H9 (cell line): ENCODE measurements at regions not wholly inside any gene's neighbourhood (a gene's known extent, or its start where the extent isn't known, plus 50 kb on each side); places are given as distances from the start of the nearest gene placed in this dataset.

Source experiments
- DNase-seq: peaks from one replicate; pipeline ENCODE4 v3.0.0-alpha.2; 2017
- H2AFZ ChIP-seq: one replicate; pipeline ENCODE4 v1.6.1; 2013; ENCODE audit warnings: mild to moderate bottlenecking, low read length, control low read depth, moderate library complexity
- H2AK5ac ChIP-seq: 2 replicates; pipeline ENCODE4 v1.6.1; 2013; ENCODE audit warnings: low read length, control low read depth, mixed read lengths; ENCODE audit not compliant: insufficient read length
- H2BK120ac ChIP-seq: one replicate; pipeline ENCODE4 v1.6.1; 2013; ENCODE audit warnings: low read depth, mild to moderate bottlenecking, low read length, control low read depth, inconsistent platforms; ENCODE audit not compliant: poor library complexity, severe bottlenecking
- H2BK12ac ChIP-seq: 2 replicates; pipeline ENCODE4 v1.6.1; 2013; ENCODE audit warnings: low read length, control low read depth, mixed read lengths, low read depth; ENCODE audit not compliant: insufficient read length
- H2BK15ac ChIP-seq: 2 replicates; pipeline ENCODE4 v1.6.1; 2013; ENCODE audit warnings: low read depth, low read length, control low read depth
- H2BK20ac ChIP-seq: one replicate; pipeline ENCODE4 v1.6.1; 2013; ENCODE audit warnings: low read depth, mild to moderate bottlenecking, low read length, control low read depth, inconsistent platforms; ENCODE audit not compliant: poor library complexity, severe bottlenecking
- H2BK5ac ChIP-seq: 2 replicates; pipeline ENCODE4 v1.6.1; 2013; ENCODE audit warnings: low read length, control low read depth, mixed read lengths; ENCODE audit not compliant: insufficient read length
- H3K14ac ChIP-seq: 2 replicates; pipeline ENCODE4 v1.6.1; 2013; ENCODE audit warnings: low read length, control low read depth; ENCODE audit not compliant: insufficient read depth
- H3K18ac ChIP-seq: 2 replicates; pipeline ENCODE4 v1.6.1; 2013; ENCODE audit warnings: low read depth, mild to moderate bottlenecking, mixed read lengths, low read length, control low read depth; ENCODE audit not compliant: insufficient read length
- H3K23ac ChIP-seq: 2 replicates; pipeline ENCODE4 v1.6.1; 2013; ENCODE audit warnings: low read length, control low read depth, mixed read lengths, low read depth; ENCODE audit not compliant: insufficient read length
- H3K23me2 ChIP-seq: 2 replicates; pipeline ENCODE4 v1.6.1; 2013; ENCODE audit warnings: low read depth, mild to moderate bottlenecking, mixed read lengths, low read length, control low read depth; ENCODE audit not compliant: insufficient read length, poor library complexity, severe bottlenecking
- H3K27ac ChIP-seq: 2 replicates; pipeline ENCODE4 v1.5.1; 2013; ENCODE audit warnings: low read length, control low read depth, mixed read lengths, low read depth; ENCODE audit not compliant: insufficient read length
- H3K27me3 ChIP-seq: 2 replicates; pipeline ENCODE4 v1.6.1; 2013; ENCODE audit warnings: low read length, control low read depth, inconsistent platforms; ENCODE audit not compliant: insufficient read depth
- H3K4ac ChIP-seq: 2 replicates; pipeline ENCODE4 v1.6.1; 2013; ENCODE audit warnings: low read depth, mild to moderate bottlenecking, control low read depth, inconsistent platforms, low read length, moderate library complexity
- H3K4me1 ChIP-seq: 2 replicates; pipeline ENCODE4 v1.6.1; 2013; ENCODE audit warnings: low read length, control low read depth, inconsistent platforms; ENCODE audit not compliant: insufficient read depth
- H3K4me2 ChIP-seq: 2 replicates; pipeline ENCODE4 v1.6.1; 2013; ENCODE audit warnings: low read length, control low read depth, mixed read lengths; ENCODE audit not compliant: insufficient read length, insufficient read depth
- H3K56ac ChIP-seq: 2 replicates; pipeline ENCODE4 v1.6.1; 2013; ENCODE audit warnings: low read depth, mild to moderate bottlenecking, mixed read lengths, low read length, control low read depth; ENCODE audit not compliant: insufficient read length
- H3K79me1 ChIP-seq: 2 replicates; pipeline ENCODE4 v1.6.1; 2013; ENCODE audit warnings: low read depth, mild to moderate bottlenecking, moderate library complexity, low read length, control low read depth, inconsistent platforms; ENCODE audit not compliant: insufficient read depth, poor library complexity, severe bottlenecking
- H3K79me2 ChIP-seq: 2 replicates; pipeline ENCODE4 v1.6.1; 2013; ENCODE audit warnings: low read length, control low read depth, inconsistent platforms; ENCODE audit not compliant: insufficient read depth
- H3K9ac ChIP-seq: 2 replicates; pipeline ENCODE4 v1.6.1; 2013; ENCODE audit warnings: low read length, control low read depth, mixed read lengths; ENCODE audit not compliant: insufficient read length; ENCODE audit errors: extremely low read depth
- H3K9me3 ChIP-seq: one replicate; pipeline ENCODE4 v1.6.1; 2013; ENCODE audit warnings: low read depth, low read length, inconsistent platforms; ENCODE audit not compliant: control insufficient read depth
- H3T11ph ChIP-seq: one replicate; pipeline ENCODE4 v1.6.1; 2013; ENCODE audit warnings: mild to moderate bottlenecking, low read length, control low read depth, inconsistent platforms
- H4K20me1 ChIP-seq: one replicate; pipeline ENCODE4 v1.6.1; 2013; ENCODE audit not compliant: control insufficient read depth, insufficient read length, insufficient read depth
- H4K5ac ChIP-seq: 2 replicates; pipeline ENCODE4 v1.6.1; 2013; ENCODE audit warnings: low read depth, mild to moderate bottlenecking, mixed read lengths, low read length, control low read depth; ENCODE audit not compliant: insufficient read length
- H4K8ac ChIP-seq: replicated peaks from 2 replicates; pipeline ENCODE4 v1.6.1; 2013; ENCODE audit warnings: low read length, control low read depth, mixed read lengths, low read depth; ENCODE audit not compliant: insufficient read length
- H4K91ac ChIP-seq: 2 replicates; pipeline ENCODE4 v1.6.1; 2013; ENCODE audit warnings: low read depth, mild to moderate bottlenecking, moderate library complexity, mixed read lengths, low read length, control low read depth; ENCODE audit not compliant: insufficient read length
- H3K27ac Mint-ChIP-seq, 3 experiments: 2 replicates in 2 of 3; 3 replicates in 1 of 3; pipeline ENCODE4 v1.8.0; 2020 to 2021; ENCODE audit warnings: mixed read lengths in 3 of 3, mild to moderate bottlenecking in 1 of 3, moderate library complexity in 1 of 3
- H3K27me3 Mint-ChIP-seq: 2 replicates; pipeline ENCODE4 v1.8.0; 2021; ENCODE audit warnings: low read depth, mild to moderate bottlenecking, moderate library complexity, mixed read lengths
- H3K36me3 Mint-ChIP-seq, 3 experiments: 2 replicates in 2 of 3; 3 replicates in 1 of 3; pipeline ENCODE4 v1.8.0; 2020 to 2021; ENCODE audit warnings: low read depth in 3 of 3, mixed read lengths in 3 of 3; ENCODE audit not compliant: insufficient read depth in 1 of 3
- H3K4me1 Mint-ChIP-seq, 2 experiments: 2 replicates each; pipeline ENCODE4 v1.8.0; 2020; ENCODE audit warnings: mixed read lengths in 2 of 2
- H3K4me3 Mint-ChIP-seq, 2 experiments: 2 replicates in 1 of 2; 3 replicates in 1 of 2; pipeline ENCODE4 v1.8.0; 2020 to 2021; ENCODE audit warnings: mild to moderate bottlenecking in 2 of 2, mixed read lengths in 2 of 2, moderate library complexity in 1 of 2
- H3K9me3 Mint-ChIP-seq, 2 experiments: 2 replicates in 1 of 2; 3 replicates in 1 of 2; pipeline ENCODE4 v1.8.0; 2020; ENCODE audit warnings: mild to moderate bottlenecking in 2 of 2, mixed read lengths in 2 of 2, moderate library complexity in 1 of 2
- whole genome bisulfite sequencing: extraction: QIAGEN DNeasy Blood & Tissue Kit; methylation state at CpG from one replicate; pipeline ENCODE4 v1.1.7; 2013; ENCODE audit warnings: missing lambda C conversion rate, low lambda C conversion rate, mixed read lengths; ENCODE audit not compliant: insufficient read length; ENCODE audit errors: extremely low coverage; 5-methylcytosine and 5-hydroxymethylcytosine counted together
- TF ChIP-seq, protein P1 (sequence below): fragments of 200-600 bp; sonication (generic); conservative IDR thresholded peaks from 3 replicates; pipeline ENCODE4 v1.8.0; 2021; ENCODE audit warnings: antibody characterized with exemption, mild to moderate bottlenecking

DNA sequence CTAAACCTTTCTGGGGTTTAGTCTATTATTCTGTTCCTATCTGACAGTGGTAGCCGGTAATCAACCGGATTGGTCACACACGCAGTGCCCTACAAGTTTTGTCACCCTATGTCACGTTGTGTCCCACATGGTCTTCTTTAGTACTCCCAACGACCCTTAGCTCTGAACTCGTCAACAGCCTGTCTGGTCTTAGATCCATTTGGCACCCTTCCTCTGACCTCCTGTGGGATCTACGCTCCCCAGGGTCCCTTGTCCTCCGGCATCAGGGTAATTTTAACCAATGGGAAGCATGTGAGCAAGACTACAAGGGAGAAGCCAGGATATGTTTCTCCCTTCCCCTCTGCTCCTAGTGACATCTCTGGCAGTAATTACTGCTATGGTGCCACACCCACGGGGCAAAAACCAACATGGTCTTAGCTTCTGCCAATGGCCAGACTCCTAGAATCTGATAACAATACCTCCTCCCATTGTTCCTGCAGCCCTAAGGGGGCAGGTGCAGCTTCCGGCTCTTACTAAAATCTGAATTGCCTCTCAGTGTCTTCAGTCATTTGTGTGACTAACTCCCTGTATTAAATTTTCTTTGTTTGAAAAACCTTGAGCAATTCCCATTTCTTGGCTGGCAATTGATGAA, 56.6 kb downstream of the MAFB start:
- Histone ChIP-seq H3K9ac (no peak overlapping the region), H3K4ac (no peak overlapping the region), H3K14ac (no peak overlapping the region), H3K4me2 (no peak overlapping the region), H2AFZ (no peak overlapping the region), H4K20me1 (no peaks in the 10 kb centered on the region), H3K79me2 (no peaks in the 10 kb centered on the region), H2BK5ac (no peak overlapping the region), H3K4me1 (peaks cover 2% of the 10 kb centered on the region; the same call in 1 of the 2 replicates), H3K23me2 (no peaks in the 10 kb centered on the region), H2BK120ac (no peak overlapping the region), H2BK20ac (no peak overlapping the region), H2BK12ac (no peak overlapping the region), H3K56ac (no peak overlapping the region), H3K79me1 (no peaks in the 10 kb centered on the region), H3K27ac (no peak overlapping the region), H3K18ac (no peak overlapping the region), H2BK15ac (no peak overlapping the region), H3K23ac (no peak overlapping the region), H3K27me3 (no peaks in the 10 kb centered on the region), H4K91ac (no peak overlapping the region), H3T11ph (no peak overlapping the region), H4K8ac (no peak overlapping the region), H4K5ac (no peak overlapping the region), H2AK5ac (no peak overlapping the region), H3K9me3 (no peaks in the 10 kb centered on the region)
- DNase-seq, result no peak
- Mint-ChIP-seq H3K36me3 (no peaks in the 10 kb centered on the region), H3K27me3 (peaks cover 5% of the 10 kb centered on the region), H3K4me3 (no peak overlapping the region), H3K27ac (no peak overlapping the region), H3K9me3 (no peaks in the 10 kb centered on the region), H3K4me1 (peaks cover 0 to 7% of the 10 kb centered on the region in 2 experiments; a peak in 3 of 4 replicates)
- no CpG with 5 or more reads among the region's 10 CpGs for WGBS
- TF ChIP-seq, protein P1, sequence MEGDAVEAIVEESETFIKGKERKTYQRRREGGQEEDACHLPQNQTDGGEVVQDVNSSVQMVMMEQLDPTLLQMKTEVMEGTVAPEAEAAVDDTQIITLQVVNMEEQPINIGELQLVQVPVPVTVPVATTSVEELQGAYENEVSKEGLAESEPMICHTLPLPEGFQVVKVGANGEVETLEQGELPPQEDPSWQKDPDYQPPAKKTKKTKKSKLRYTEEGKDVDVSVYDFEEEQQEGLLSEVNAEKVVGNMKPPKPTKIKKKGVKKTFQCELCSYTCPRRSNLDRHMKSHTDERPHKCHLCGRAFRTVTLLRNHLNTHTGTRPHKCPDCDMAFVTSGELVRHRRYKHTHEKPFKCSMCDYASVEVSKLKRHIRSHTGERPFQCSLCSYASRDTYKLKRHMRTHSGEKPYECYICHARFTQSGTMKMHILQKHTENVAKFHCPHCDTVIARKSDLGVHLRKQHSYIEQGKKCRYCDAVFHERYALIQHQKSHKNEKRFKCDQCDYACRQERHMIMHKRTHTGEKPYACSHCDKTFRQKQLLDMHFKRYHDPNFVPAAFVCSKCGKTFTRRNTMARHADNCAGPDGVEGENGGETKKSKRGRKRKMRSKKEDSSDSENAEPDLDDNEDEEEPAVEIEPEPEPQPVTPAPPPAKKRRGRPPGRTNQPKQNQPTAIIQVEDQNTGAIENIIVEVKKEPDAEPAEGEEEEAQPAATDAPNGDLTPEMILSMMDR, result no peak
